NCI-H2196 (cell line): ENCODE measurements at regions not wholly inside any gene's neighbourhood (a gene's known extent, or its start where the extent isn't known, plus 50 kb on each side); places are given as distances from the start of the nearest gene placed in this dataset.
"Not testable (repeated sequence)": the region's sequence is repeated elsewhere in the genome, so short reads cannot be mapped to it uniquely, and the experiment has no call there.

Experiments used
- DNase-seq: peaks from one replicate; lab custom pipeline; 2025; ENCODE audit not compliant: unreplicated experiment; lab: John Stamatoyannopoulos, UW

DNA sequence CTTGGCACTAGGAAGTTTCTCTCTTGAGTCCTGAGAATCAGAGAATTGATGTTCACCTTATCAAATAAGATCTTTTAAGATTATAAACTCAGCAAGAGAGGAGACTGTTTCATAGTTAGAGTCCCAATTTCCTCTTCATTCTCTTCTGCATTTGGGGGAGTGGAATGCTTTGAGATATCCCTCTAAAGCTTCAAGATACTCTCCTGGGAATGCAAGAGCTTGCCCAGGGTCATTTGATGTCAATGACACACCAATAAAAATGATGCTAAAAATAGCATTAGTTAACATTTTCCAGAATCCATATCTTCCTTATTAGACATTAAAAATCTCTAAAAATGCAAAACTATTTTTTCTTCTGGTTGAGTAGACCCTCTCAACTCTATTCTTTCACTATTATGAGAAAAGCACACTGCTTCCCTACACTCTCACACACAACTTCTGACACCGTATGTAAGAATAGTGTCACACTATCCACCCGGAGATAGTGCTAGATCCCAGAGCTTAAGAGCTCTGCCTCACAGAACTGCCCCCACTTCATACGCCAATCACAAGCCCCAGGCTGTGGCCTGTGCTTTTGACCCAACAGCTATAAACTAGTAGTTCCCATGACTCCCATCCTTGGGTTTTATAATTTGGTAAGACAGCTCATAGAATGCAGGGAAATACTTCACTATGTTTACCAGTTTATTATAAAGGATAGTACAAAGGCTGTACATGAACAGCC is 399.9 kb upstream of the RUNX1 start:
- DNase-seq: no peak

DNA sequence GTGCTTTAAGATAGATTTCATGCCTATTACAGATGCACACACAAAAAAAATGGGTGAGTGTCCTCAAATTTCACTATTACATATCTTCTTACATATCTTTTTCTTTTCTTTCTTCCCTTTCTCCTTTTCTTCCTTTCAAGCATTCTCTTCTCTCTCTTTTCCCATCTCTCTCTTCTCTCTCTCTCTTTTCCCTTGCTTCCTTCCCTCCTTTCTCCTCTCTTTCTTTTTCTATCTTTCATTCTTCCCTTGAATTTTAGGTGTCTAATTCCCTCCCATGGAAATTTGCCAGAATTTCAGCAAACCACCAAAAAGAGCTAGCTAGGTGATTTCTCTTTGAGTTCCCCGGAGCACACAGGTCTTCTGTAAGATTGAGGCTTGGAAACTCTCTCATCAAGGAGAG is 395.3 kb upstream of the RUNX1 start:
- DNase-seq: no peak

DNA sequence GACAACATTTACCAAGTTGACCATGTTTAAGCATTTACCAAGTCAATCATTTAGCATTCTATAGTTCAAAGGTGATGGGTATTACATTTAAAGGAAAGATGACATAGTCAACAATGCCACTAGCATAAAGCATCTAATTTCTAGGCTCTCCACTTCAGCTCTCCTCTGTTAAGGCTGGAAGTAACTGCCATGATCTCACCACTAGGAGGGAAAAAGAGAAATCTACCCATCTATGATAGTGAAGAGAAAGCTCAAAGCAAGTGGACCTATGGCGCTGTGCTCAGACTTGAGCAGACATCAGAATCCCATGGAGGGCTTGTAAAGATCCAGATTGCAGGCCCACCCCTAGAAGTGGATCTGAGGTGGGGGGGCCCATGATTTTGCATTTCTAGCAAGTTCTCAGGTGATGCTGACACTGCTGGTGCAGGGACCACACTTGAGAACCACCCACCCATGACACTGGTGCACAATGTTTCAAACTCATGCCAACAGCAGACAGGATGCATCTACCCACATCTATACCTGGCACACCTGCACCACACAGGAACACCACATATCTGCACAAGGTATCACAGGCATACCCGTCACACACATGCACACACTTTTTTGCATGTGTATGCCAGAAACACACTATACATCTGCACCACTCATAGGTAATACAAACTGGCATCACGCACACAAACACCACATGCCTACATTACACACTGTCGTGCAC is 392.9 kb upstream of the RUNX1 start:
- DNase-seq: no peak

DNA sequence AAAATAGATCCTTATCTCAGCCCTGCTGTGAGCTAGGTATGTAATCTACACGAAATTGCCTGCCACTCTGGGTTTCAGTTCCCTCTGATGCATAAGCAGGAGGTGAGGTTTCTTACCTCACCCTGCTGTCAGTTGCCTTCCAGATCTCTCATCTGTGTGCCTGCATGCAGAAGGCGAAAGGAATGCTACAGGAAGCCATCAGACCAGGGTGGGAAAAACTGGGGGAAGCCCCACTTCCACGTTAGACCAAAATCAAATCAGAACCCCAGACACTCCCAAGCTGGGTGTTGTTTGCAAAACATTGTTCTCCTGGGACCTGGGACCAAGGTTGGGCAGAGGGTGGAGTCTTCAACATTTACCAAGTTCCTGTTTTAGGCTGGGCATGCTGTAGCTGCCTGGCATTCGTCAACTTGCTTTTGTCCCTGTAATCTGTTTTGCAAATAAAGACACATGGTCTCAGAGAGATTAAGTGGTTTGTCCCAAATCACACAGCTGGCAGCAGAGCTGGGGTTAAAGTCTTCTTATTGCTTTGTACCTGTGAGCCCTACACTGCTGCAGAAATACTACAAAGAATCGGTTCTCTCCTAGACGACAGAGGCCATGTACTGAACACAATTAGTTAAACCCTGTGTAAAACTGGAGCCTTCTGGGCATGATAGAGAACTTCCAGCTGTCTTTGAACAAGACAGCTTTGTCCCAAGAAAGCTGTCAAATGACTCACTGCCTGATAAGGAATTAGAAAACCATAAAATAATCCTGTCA is 389.7 kb upstream of the RUNX1 start:
- DNase-seq: no peak

DNA sequence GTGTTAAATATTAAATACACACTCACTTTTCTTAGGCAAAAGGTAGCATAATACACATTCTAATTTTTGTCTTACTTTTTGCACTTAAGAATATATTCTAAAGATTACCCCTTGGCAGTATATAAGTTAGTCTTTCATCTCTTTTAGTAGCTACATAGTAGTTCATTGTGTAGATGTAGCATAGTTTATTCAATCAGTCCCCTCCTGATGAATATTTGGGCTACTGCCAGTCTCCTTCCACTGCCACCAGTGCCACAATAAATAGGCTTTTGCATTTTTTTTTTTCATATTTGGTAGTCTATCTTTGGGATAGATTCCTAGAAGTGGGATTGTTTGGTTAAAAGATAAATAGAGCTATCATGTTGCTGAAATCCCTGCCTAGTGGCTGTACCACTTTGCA is 388.8 kb upstream of the RUNX1 start:
- DNase-seq: no peak

DNA sequence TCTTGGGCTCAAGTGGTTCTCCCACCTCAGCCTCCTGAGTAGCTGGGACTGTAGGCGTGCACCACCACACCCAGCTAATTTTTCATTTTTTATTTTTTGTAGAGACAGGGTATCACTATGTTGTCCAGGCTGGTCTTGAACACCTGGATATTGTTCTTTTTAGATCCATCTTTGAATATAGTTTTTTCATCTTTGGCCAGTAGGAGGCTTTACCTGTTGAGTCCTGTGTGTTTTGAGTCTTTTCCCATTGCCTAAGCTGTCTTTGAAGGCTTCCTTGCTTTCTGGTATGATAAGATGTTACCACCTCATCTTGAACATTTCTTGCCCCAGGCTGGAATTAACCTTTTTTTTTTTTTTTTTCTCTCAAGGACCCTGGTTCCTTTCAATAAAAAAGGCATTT is 387.8 kb upstream of the RUNX1 start:
- no peak for DNase-seq

DNA sequence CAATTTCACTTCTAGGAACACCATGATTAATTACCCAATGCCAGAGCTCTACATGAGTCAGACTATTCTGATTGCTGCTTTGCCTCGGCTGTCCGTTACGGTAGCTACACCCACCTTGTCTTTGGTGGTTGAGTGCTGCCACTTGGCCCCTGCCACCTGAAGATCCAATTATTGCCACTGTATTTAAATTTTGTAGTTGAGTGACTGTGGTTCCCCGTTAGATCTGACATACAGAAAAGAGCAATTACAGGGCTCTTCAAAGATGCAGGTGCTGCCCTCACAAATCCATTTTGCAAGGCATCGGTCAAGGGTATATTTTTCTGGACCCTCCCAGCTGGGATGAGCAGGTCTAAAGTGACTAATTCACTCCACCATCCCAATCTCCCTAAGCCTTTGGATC is 383.5 kb upstream of the RUNX1 start:
- DNase-seq: not testable (repeated sequence)

DNA sequence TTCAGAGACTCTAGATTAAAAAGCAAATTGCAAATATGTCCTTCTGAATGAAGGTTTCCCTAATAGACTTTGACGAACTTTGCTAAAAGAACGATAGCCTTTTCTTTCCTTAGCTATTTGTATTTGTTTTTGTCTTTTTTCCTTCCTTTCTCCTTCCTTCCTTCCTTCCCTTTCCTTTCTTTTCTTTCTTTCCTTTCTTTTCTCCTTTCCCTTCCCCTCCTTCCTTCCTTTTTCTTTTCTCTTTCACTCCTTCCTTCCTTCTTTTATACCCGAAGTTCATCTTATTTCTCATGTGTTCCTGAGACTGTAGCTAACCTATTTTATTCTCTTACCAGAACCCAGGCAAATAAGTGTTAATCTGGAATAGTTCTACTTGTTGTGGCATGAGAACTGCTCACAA is 381.2 kb upstream of the RUNX1 start:
- DNase-seq: no peak

DNA sequence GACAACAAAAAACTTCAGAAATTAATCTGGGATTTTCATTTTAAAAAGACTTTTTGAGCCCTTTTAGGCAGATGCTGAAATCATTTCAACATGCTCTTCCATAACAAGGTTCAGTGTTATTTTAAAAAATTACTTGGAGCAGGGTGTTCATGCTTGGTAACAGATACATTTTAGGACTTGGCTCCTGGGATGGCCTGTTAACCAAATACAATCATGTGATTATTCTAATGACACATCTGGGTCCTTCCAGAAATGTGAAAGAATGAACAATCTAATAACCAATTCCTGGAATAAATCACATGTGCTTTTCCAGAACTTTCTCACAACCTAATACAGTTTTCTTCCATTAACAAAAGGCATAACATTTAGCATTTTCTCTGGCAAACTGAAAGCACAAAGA is 379.8 kb upstream of the RUNX1 start:
- DNase-seq: no peak

DNA sequence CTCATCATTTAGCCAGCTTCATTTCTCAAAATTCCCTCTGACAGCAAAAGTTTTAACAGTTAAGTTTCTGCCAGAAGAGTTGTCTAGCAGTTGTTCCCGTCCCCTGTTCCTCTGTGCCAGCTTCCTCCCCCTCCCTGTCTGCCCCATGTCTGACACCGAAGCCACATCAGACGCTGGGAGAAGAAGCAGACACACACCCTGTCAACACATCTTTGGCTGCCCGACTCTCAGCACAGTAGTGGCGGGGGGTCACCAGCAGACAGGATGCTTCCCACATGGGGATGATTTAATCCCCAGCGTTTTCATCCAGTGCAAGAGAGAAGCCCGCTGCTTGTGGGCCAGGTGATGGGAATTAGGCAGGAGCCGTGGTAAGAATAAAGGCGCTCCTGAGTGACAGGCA is 379.4 kb upstream of the RUNX1 start:
- no peak for DNase-seq

DNA sequence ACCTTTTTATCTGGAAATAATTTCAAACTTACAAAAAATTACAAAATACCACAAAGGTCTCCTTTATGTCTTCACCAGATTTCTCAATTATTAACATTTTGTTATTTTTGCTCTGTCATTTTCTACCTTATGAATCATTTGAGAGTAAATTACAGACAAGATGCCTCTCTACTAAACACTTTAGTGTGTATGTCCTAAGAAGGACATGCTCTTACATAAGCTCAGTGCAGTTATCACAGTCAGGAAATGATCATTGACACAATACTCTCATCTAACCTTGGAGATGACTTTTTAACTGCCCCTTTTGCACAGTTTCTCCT is 378.9 kb upstream of the RUNX1 start:
- no peak for DNase-seq

DNA sequence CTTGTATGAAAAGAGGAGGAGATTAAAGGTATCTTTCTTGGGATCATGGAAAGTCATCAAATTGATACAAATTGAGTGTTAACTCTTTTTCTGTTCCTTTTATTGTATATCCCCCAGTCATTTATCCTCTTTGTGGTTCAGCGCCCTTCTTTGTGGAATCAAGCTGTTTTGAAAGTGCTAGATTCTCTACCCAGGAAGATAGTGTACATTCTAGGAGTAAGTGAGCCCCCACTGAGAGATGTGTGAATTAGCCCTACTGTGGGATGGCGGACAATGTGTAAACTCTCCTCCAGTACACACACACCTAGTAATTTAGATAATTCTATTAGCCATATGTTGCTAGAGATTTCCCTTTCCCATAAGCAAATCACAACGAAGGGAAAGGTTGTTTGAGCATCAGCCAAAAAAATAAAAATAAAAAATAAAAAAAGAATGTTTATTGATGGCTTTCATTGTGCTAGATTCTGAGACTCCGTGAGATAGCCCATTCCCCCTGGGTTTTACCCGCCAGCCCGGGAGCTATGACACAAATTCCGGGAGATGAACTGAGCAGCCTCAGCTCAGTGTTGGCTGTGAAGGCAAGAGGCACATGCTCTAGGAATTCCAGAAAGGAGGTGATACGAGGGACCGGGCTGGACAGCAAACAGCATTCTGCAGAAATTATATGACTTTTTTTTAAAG is 378.4 kb upstream of the RUNX1 start:
- DNase-seq: no peak

DNA sequence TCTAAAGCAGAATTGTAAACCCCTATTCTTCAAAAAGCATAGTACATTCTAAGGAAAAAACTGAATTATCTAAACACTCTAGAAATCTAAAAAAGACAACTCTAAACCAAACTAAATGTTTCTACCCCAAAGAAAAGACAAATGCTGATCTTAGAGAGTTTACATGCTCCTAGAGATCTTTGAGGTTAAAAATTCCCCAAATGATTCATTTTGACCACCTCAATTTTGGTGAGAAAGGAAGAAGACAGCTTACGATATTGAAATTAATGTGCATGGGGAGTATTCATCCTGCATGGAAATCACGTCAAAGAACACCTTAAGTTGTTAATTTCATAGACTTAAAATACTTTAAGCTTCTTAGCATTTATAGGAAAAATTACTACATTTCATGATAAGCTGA is 377.8 kb upstream of the RUNX1 start:
- DNase-seq: no peak

DNA sequence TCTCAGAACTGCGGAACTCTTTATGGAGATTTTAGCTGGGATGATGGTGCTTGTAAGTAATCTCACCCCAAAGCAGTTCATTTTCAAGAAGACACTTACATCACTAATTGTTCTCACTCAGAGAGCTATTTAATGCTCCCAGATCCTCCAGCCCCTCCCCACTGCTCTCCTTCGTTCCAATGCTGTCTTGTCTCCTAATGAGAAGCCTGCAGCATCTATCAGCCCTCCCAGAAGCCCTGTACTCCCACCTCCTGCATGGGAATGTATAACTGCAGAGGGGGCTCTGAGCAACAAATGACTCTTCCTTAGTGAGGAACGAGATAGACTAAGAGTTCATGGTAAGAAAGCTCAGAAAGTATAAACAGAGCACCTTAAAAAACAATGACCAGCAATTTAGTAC is 377.4 kb upstream of the RUNX1 start:
- DNase-seq: no peak

DNA sequence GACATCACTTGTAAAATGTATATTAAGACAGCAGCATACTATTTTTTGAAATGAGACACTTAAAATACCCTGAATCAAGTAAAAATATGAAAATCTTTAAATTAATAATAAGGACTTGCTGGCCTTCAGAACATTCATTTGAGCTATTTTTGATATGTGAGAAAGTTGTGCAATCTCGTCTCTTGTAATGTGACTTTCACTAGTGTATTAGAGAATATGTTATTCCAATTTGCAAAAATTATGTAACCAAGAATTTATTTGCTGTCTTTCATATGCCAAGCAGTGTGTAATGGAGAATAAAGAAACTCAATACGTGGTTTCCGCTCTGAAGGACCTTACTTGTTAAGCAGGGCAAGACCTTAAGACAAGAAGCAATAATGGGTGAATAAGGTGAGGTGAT is 375.0 kb upstream of the RUNX1 start:
- DNase-seq: no peak

DNA sequence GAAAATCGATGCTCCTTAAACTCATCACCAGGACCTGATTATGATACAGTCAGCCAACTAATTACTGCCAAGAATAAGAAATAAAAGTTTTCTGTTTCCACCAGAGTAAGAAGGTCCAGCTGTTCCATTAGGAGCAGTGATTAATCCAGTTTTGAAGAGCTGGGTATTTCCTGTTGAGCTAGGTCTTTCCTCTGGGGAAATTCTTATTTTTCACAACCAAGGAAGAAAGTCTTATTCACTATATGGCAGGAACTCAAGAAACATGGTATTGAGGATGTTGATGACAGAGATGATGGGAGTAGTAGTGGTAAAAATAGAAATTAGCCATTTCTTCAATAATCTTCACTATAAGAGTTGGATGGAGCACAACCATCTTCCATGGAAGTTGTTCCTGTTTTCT is 374.6 kb upstream of the RUNX1 start:
- no peak for DNase-seq

DNA sequence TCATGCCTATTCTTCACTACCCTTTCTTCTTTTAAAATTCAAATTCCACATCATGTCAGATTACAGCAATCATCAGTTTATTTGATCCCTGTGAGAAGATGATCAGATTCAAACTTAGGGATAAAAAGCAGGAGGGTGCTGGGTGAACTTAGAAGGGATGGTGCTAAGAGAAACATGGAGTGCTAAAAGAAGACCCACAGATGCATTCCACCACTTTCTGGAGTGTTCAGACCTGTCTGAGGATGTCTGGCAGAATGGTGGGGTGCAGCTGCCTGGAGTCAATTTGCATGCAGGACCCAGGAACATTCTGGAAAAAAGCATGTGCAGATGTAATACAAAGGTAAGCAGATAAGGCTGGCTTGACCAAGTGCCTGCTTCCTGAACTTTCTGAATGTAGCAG is 372.9 kb upstream of the RUNX1 start:
- DNase-seq: no peak

DNA sequence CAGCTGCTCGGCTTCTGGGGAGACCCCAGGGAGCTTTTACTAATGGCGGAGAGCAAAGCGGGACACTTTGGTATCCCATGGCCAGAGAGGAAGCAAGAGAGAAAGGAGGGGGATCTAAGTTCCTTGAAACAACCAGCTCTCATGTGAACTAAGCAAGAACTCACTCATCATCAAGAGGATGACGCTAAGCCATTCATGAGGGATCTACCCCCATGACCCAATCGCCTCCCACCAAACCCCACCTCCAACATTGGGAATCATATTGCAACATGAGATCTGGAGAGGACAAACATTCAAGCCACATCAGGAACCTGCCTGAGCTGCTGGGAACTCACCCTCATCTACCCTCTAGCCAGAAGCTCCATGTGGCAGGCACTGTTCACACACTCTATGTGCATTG is 372.1 kb upstream of the RUNX1 start:
- no peak for DNase-seq

DNA sequence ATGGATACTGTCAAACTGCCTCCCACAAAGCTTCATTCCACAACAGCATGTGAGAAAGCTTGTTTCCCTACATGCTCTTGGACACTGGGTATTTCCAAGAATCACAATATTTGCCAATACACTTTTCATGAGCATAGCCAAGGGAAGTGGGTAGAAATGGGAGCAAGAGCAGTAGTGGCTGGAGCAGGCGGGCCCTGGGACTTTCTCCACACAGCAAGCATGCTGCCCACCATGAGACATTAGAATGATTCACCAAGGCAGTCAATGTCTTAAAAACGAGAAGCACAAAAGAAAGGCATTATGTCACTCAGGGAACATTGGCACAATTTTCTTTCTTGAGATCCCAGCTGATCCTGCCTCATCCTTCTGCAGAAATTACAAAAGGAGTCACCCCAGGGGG is 371.6 kb upstream of the RUNX1 start:
- no peak for DNase-seq

DNA sequence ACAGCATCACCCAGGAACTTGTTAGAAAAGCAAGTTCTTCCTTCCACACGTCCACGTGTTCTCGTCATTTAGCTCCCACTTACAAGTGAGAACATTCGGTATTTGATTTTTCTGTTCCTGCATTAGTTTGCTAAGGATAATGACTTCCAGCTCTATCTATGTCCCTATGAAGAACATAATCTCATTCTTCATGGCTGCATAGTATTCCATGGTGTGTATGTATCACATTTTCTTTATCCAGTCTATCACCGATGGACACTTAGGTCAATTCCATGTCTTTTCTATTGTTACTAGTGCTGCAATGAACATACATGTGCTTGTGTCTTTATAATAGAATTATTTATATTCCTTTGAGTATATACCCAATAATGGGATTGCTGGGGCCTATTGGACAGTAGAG is 368.7 kb upstream of the RUNX1 start:
- no peak for DNase-seq

DNA sequence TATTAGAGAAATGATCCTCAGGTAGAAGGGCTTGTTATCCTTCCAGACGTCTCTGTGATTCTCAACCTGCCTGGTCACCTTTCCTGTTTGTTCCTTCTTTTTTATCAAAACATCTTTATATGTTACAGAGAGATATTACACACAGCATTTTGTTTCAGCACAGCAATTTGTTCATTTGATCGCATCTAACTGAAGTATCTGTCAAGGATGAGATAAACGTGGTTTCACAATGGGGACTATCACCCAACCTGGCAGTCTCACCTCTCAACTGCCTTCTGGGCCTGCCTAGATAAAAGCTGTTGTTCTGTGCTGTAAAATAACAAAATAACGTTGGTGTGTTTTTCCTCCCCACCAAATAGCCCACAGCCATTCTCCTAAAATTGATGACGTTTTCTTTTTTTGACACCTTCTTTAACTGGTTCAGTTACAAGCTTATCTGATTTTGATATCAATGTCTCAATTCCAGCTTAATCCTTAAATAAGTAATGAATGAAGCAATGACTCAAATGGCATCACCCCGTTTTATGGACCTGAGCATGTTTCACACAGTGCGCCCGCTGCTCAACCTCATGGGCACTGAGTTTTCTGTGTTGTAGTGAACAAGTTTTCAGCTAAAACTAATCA is 367.9 kb upstream of the RUNX1 start:
- no peak for DNase-seq
